ENCODE measurements at regions not wholly inside any gene's neighbourhood (a gene's known extent, or its start where the extent isn't known, plus 50 kb on each side); places are given as distances from the start of the nearest gene placed in this dataset.

- H3K4me3 Mint-ChIP-seq = no peak overlapping the region; the same call in 2 of the 3 replicates
- peaks cover 31% of the 10 kb centered on the region for H3K9me3 Mint-ChIP-seq
- H3K4me1 ChIP-seq (ENCODE audit: insufficient read depth) = no peaks in the 10 kb centered on the region
- TF ChIP-seq STAT1 (IDR thresholded peaks at IDR 0.05; ENCODE audit: unreplicated experiment) = no peak
- TF ChIP-seq EZH2 (IDR thresholded peaks at IDR 0.05; ENCODE audit: low read depth, unreplicated experiment) = no peak
- no peak for TF ChIP-seq JUNB (IDR thresholded peaks at IDR 0.05; ENCODE audit: unreplicated experiment)
- TF ChIP-seq EZH2phosphoT487 (IDR thresholded peaks at IDR 0.05; ENCODE audit: unreplicated experiment) = no peak
- no peak for TF ChIP-seq ETS1 (IDR thresholded peaks at IDR 0.05)
- no peak for TF ChIP-seq ZNF114 (CRISPR knock-in tag; IDR thresholded peaks at IDR 0.05)
- TF ChIP-seq ZNF331 (CRISPR knock-in tag; IDR thresholded peaks at IDR 0.05; ENCODE audit: low read depth) = no peak
- no peak for TF ChIP-seq CREB1 (CRISPR knock-in tag; IDR thresholded peaks at IDR 0.05; ENCODE audit: low read depth)
- TF ChIP-seq POLR2AphosphoS5 (IDR thresholded peaks at IDR 0.05; ENCODE audit: low read depth) = no peak
- no peak for TF ChIP-seq CTCF (conservative IDR thresholded peaks at IDR 0.05; ENCODE audit: low read depth in 2 of 2)
- TF ChIP-seq ZNF462 (CRISPR knock-in tag; IDR thresholded peaks at IDR 0.05) = no peak
- TF ChIP-seq REST (IDR thresholded peaks at IDR 0.05; ENCODE audit: unreplicated experiment) = no peak
- no peak for ATAC-seq
- no peaks in the 10 kb centered on the region for H4K20me1 ChIP-seq (replicated peaks; ENCODE audit: insufficient read depth)
- H3K9me2 ChIP-seq (ENCODE audit: insufficient read depth) = 0 out of 2 replicates have a peak, but pooled peaks cover 22% of the 10 kb centered on the region
- H3K36me3 Mint-ChIP-seq (ENCODE audit: low read depth) = peaks cover 29% of the 10 kb centered on the region
- peak overlapping the region; percentile 88 for H3K27ac ChIP-seq (ENCODE audit: low read depth)
- H3K4me3 ChIP-seq = no peak overlapping the region
- peak overlapping the region; percentile 15; the same call in 1 of the 2 replicates for H2AFZ ChIP-seq
- peaks cover 20% of the 10 kb centered on the region for H3K4me1 Mint-ChIP-seq
- no peak overlapping the region for H3K4me2 ChIP-seq
- DNase-seq (ENCODE audit: low spot score) = no peak
- 0 out of 2 replicates have a peak, but pooled peaks cover 4% of the 10 kb centered on the region for H3F3A ChIP-seq (replicated peaks; ENCODE audit: low read depth)
- H3K27ac Mint-ChIP-seq = peak overlapping the region; percentile 84; the same call in 1 of the 2 replicates
- no peaks in the 10 kb centered on the region for H3K36me3 ChIP-seq (ENCODE audit: insufficient read depth)
- H3K79me2 ChIP-seq (replicated peaks; ENCODE audit: insufficient read depth) = no peaks in the 10 kb centered on the region
- H3K27me3 ChIP-seq (ENCODE audit: insufficient read depth) = no peaks in the 10 kb centered on the region
- peaks cover 11% of the 10 kb centered on the region for H3K27me3 Mint-ChIP-seq (ENCODE audit: insufficient read depth, low read depth, poor library complexity)
Measured at GRCh38 chr2:226649201-226649600, 150.4 kb downstream of the IRS1 start.
